ENCODE measurements at regions not wholly inside any gene's neighbourhood (a gene's known extent, or its start where the extent isn't known, plus 50 kb on each side); places are given as distances from the start of the nearest gene placed in this dataset.

DNA sequence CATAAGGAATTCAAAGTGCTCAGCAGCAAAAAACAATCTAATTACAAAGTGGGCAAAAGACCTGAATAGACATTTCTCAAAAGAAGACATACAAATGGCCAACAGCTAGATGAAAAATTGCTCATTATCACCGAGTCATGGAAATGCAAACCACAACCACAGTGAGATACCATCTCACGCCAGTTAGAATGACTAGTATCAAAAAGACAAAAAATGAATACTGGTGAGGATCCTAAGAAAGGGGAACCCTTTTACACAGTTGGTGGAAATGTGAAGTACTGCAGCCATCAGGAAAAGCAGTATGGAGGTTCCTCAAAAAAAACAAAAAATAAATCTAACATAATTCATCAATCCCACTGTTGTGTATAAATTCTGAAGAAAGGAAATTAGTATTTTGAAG lies 1206.1 kb downstream of the EFNB2 start:
- TF ChIP-seq GATA2 (IDR thresholded peaks at IDR 0.05; ENCODE audit: low read depth, low read length) = no peak
- no peak for TF ChIP-seq GATA3 (IDR thresholded peaks at IDR 0.05; ENCODE audit: low read depth, low read length)

Measured in SH-SY5Y (cell line).